ENCODE measurements at regions not wholly inside any gene's neighbourhood (a gene's known extent, or its start where the extent isn't known, plus 50 kb on each side); places are given as distances from the start of the nearest gene placed in this dataset.
"Not testable (repeated sequence)": the region's sequence is repeated elsewhere in the genome, so short reads cannot be mapped to it uniquely, and the experiment has no call there.

- H3K27me3 ChIP-seq (ENCODE audit: control insufficient read depth, insufficient read depth, low read length); H3K36me3 ChIP-seq (ENCODE audit: control insufficient read depth, insufficient read depth, low read length): not testable (repeated sequence)
Measured at GRCh38 chr16:22609798-22610197, 99.1 kb downstream of the NPIPB5 start.

GRCh38 chr16:22611128-22611527 lies 100.4 kb downstream of the NPIPB5 start:
- H3K36me3 ChIP-seq (ENCODE audit: control insufficient read depth, insufficient read depth, low read length); H3K4me1 ChIP-seq (ENCODE audit: control insufficient read depth, insufficient read depth, low read length); H3K9ac ChIP-seq (ENCODE audit: low read depth, low read length); H3K27me3 ChIP-seq (ENCODE audit: control insufficient read depth, insufficient read depth, low read length); H3K9me3 ChIP-seq (ENCODE audit: control insufficient read depth, insufficient read depth, low read length); H3K4me3 ChIP-seq (ENCODE audit: low read depth, low read length): not testable (repeated sequence)

More at GRCh38 chr16:22609798-22610197, 99.1 kb downstream of the NPIPB5 start:
- not testable (repeated sequence) for H3K9ac ChIP-seq (ENCODE audit: low read depth, low read length); H3K9me3 ChIP-seq (ENCODE audit: control insufficient read depth, insufficient read depth, low read length); H3K4me1 ChIP-seq (ENCODE audit: control insufficient read depth, insufficient read depth, low read length); H3K4me3 ChIP-seq (ENCODE audit: low read depth, low read length)

- H3K9ac ChIP-seq (ENCODE audit: low read depth, low read length): no peak overlapping the region
- no peak overlapping the region for H3K4me3 ChIP-seq (ENCODE audit: low read depth, low read length)
- H3K9me3 ChIP-seq (ENCODE audit: control insufficient read depth, insufficient read depth, low read length): peaks cover 4% of the 10 kb centered on the region
- H3K36me3 ChIP-seq (ENCODE audit: control insufficient read depth, insufficient read depth, low read length): no peaks in the 10 kb centered on the region
- no peaks in the 10 kb centered on the region for H3K27me3 ChIP-seq (ENCODE audit: control insufficient read depth, insufficient read depth, low read length)
- peaks cover 3% of the 10 kb centered on the region for H3K4me1 ChIP-seq (ENCODE audit: control insufficient read depth, insufficient read depth, low read length)
Measured at GRCh38 chr16:22614271-22614947, 103.7 kb downstream of the NPIPB5 start.

- no peaks in the 10 kb centered on the region for H3K36me3 ChIP-seq (ENCODE audit: control insufficient read depth, insufficient read depth, low read length)
- peaks cover 17% of the 10 kb centered on the region for H3K4me1 ChIP-seq (ENCODE audit: control insufficient read depth, insufficient read depth, low read length)
- H3K27me3 ChIP-seq (ENCODE audit: control insufficient read depth, insufficient read depth, low read length): no peaks in the 10 kb centered on the region
- no peak overlapping the region for H3K4me3 ChIP-seq (ENCODE audit: low read depth, low read length)
- no peak overlapping the region for H3K9ac ChIP-seq (ENCODE audit: low read depth, low read length)
- H3K9me3 ChIP-seq (ENCODE audit: control insufficient read depth, insufficient read depth, low read length): peaks cover 3% of the 10 kb centered on the region
Measured at GRCh38 chr16:22618842-22619241, 108.2 kb downstream of the NPIPB5 start.

- Histone ChIP-seq H3K36me3 (ENCODE audit: control insufficient read depth, insufficient read depth, low read length) (no peaks in the 10 kb centered on the region), H3K4me1 (ENCODE audit: control insufficient read depth, insufficient read depth, low read length) (peaks cover 14% of the 10 kb centered on the region), H3K4me3 (ENCODE audit: low read depth, low read length) (no peak overlapping the region), H3K9ac (ENCODE audit: low read depth, low read length) (no peak overlapping the region), H3K9me3 (ENCODE audit: control insufficient read depth, insufficient read depth, low read length) (no peaks in the 10 kb centered on the region), H3K27me3 (ENCODE audit: control insufficient read depth, insufficient read depth, low read length) (no peaks in the 10 kb centered on the region)
Measured at GRCh38 chr16:22621586-22622155, 111.0 kb downstream of the NPIPB5 start.

- H3K4me3 ChIP-seq (ENCODE audit: low read depth, low read length): no peak overlapping the region
- peaks cover 14% of the 10 kb centered on the region for H3K4me1 ChIP-seq (ENCODE audit: control insufficient read depth, insufficient read depth, low read length)
- H3K9me3 ChIP-seq (ENCODE audit: control insufficient read depth, insufficient read depth, low read length): no peaks in the 10 kb centered on the region
- H3K36me3 ChIP-seq (ENCODE audit: control insufficient read depth, insufficient read depth, low read length): no peaks in the 10 kb centered on the region
- no peaks in the 10 kb centered on the region for H3K27me3 ChIP-seq (ENCODE audit: control insufficient read depth, insufficient read depth, low read length)
- no peak overlapping the region for H3K9ac ChIP-seq (ENCODE audit: low read depth, low read length)
Measured at GRCh38 chr16:22622703-22623102, 112.0 kb downstream of the NPIPB5 start.

- Histone ChIP-seq H3K36me3 (ENCODE audit: control insufficient read depth, insufficient read depth, low read length) (no peaks in the 10 kb centered on the region), H3K27me3 (ENCODE audit: control insufficient read depth, insufficient read depth, low read length) (no peaks in the 10 kb centered on the region), H3K9ac (ENCODE audit: low read depth, low read length) (no peak overlapping the region), H3K4me3 (ENCODE audit: low read depth, low read length) (no peak overlapping the region), H3K9me3 (ENCODE audit: control insufficient read depth, insufficient read depth, low read length) (no peaks in the 10 kb centered on the region), H3K4me1 (ENCODE audit: control insufficient read depth, insufficient read depth, low read length) (peaks cover 14% of the 10 kb centered on the region)
Measured at GRCh38 chr16:22623351-22623781, 112.7 kb downstream of the NPIPB5 start.

- Histone ChIP-seq H3K4me1 (ENCODE audit: control insufficient read depth, insufficient read depth, low read length) (peaks cover 14% of the 10 kb centered on the region), H3K27me3 (ENCODE audit: control insufficient read depth, insufficient read depth, low read length) (no peaks in the 10 kb centered on the region), H3K9ac (ENCODE audit: low read depth, low read length) (no peak overlapping the region), H3K36me3 (ENCODE audit: control insufficient read depth, insufficient read depth, low read length) (no peaks in the 10 kb centered on the region), H3K9me3 (ENCODE audit: control insufficient read depth, insufficient read depth, low read length) (no peaks in the 10 kb centered on the region), H3K4me3 (ENCODE audit: low read depth, low read length) (no peak overlapping the region)
Measured at GRCh38 chr16:22624038-22624799, 113.5 kb downstream of the NPIPB5 start.

- Histone ChIP-seq H3K4me3 (ENCODE audit: low read depth, low read length) (no peak overlapping the region), H3K27me3 (ENCODE audit: control insufficient read depth, insufficient read depth, low read length) (no peaks in the 10 kb centered on the region)
Measured at GRCh38 chr16:22624800-22625533, 114.3 kb downstream of the NPIPB5 start.

GRCh38 chr16:22625967-22626366 lies 115.3 kb downstream of the NPIPB5 start:
- peaks cover 10% of the 10 kb centered on the region for H3K4me1 ChIP-seq (ENCODE audit: control insufficient read depth, insufficient read depth, low read length)
- no peak overlapping the region for H3K4me3 ChIP-seq (ENCODE audit: low read depth, low read length)
- no peaks in the 10 kb centered on the region for H3K27me3 ChIP-seq (ENCODE audit: control insufficient read depth, insufficient read depth, low read length)
- H3K36me3 ChIP-seq (ENCODE audit: control insufficient read depth, insufficient read depth, low read length): no peaks in the 10 kb centered on the region
- no peaks in the 10 kb centered on the region for H3K9me3 ChIP-seq (ENCODE audit: control insufficient read depth, insufficient read depth, low read length)
- H3K9ac ChIP-seq (ENCODE audit: low read depth, low read length): no peak overlapping the region

More at GRCh38 chr16:22624800-22625533, 114.3 kb downstream of the NPIPB5 start:
- Histone ChIP-seq H3K4me1 (ENCODE audit: control insufficient read depth, insufficient read depth, low read length) (peaks cover 14% of the 10 kb centered on the region), H3K9me3 (ENCODE audit: control insufficient read depth, insufficient read depth, low read length) (no peaks in the 10 kb centered on the region), H3K9ac (ENCODE audit: low read depth, low read length) (no peak overlapping the region), H3K36me3 (ENCODE audit: control insufficient read depth, insufficient read depth, low read length) (no peaks in the 10 kb centered on the region)

GRCh38 chr16:22627043-22627442 lies 116.4 kb downstream of the NPIPB5 start:
- Histone ChIP-seq H3K4me3 (ENCODE audit: low read depth, low read length) (no peak overlapping the region), H3K9me3 (ENCODE audit: control insufficient read depth, insufficient read depth, low read length) (no peaks in the 10 kb centered on the region), H3K9ac (ENCODE audit: low read depth, low read length) (no peak overlapping the region), H3K4me1 (ENCODE audit: control insufficient read depth, insufficient read depth, low read length) (no peaks in the 10 kb centered on the region), H3K27me3 (ENCODE audit: control insufficient read depth, insufficient read depth, low read length) (no peaks in the 10 kb centered on the region), H3K36me3 (ENCODE audit: control insufficient read depth, insufficient read depth, low read length) (no peaks in the 10 kb centered on the region)
